NCI-H1417 (cell line): ENCODE measurements at regions not wholly inside any gene's neighbourhood (a gene's known extent, or its start where the extent isn't known, plus 50 kb on each side); places are given as distances from the start of the nearest gene placed in this dataset.
A peak's percentile ranks its signal among the peaks of the same experiment; 100 is the strongest.
"Not testable (repeated sequence)": the region's sequence is repeated elsewhere in the genome, so short reads cannot be mapped to it uniquely, and the experiment has no call there.

Experiments used
- DNase-seq, 3 experiments: peaks; one replicate each; lab custom pipeline; 2025; lab: John Stamatoyannopoulos, UW

DNA sequence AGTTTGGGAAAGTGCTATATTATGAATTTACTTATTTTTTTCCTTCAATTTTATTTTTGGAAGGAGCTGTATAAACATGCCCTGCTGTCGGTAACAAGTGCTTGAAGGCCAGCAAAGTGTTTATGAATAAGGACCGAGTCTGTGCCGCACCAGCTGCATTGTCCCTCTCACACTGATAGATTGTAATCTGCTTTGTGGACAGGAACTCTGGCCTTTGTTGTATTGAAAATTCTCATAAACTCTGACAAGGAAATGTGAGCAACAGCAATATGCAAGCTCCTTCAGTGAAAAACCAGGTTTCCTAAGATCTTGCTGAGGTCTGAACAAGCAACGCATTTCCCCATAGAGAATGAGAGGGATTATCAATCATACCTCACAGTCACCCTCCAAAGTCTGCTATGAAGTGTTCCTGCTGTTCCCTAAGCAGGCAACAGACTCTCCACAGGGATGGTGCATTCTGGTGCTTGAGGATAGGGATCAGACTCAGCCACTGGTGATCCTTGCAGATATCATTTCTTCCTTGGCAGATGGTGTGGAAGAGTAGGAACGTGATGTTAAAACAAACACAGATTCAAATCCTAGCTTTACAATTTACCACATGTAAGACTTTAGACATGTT lies 109.6 kb downstream of the KCNJ2 start:
- DNase-seq, result peak in 2 of 3 experiments; percentile 10 to 62

DNA sequence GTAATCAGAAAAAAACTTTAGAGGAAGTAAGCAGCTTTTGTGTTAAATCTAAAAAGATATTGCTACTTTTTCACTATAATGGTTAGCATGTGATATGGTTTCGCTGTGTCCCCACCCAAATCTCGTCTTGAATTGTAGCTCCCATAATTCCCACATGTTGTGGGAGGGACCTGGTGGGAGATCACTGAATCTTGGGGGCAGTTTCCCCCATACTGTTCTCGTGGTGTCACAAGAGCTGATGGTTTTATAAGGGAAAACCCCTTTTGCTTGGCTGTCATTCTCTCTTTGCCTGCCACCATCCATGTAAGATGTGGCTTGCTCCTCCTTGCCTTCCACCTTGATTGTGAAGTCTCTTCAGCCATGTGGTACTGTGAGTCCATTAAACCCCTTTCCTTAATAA lies 117.1 kb downstream of the KCNJ2 start:
- no peak for DNase-seq

DNA sequence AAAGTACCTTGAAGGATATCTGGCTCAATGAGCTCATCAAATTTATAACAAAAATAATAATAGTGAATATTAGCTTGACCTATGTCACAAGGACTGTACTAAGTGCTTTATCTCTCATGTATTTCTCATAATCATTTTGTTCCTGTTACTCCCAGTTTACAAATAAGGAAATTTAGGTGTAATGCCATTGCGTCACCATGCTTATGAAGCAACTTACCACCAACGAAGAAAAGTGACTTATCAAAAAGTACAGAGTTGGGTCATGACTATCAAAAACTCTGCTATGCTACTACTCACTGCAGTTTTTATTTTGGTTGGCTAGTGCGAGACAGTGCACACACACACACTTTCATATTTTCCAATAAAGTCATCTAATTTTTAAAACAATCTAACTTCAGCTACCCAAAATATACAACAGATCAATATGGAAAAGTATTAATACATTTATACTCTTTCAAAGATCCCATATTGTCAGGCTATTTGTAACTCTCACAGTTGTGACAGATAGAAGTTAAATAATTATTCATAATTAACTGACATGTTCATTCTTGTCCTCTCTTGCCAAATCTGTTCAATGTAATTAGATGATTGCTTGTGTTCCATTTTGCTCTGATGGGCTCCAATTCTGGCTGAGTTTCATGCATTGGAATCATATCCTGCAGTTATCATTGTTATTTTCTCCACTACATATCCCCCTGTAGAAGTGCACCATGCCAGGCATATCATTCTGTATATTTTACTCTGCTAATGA lies 119.4 kb downstream of the KCNJ2 start:
- peak in 2 of 3 experiments; percentile 4 to 55 for DNase-seq

DNA sequence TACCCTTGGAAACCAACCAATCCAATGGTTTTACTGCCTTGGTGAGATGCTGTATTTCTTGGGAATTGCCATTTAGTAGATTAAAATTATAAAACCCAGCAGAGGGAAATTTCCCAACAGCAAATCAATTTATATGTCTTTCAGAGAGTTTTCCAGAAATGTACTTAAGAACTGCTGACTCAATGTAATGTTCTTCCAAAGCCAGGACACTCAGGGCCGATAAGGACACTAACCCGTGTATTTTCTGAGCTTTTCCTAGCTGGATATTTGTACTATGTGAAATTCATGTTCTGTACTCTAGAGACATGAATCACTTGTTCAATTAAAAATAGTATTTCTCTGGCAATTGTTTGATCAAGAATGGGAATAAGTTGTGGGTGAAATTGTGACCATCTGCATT lies 121.4 kb downstream of the KCNJ2 start:
- DNase-seq, result no peak

DNA sequence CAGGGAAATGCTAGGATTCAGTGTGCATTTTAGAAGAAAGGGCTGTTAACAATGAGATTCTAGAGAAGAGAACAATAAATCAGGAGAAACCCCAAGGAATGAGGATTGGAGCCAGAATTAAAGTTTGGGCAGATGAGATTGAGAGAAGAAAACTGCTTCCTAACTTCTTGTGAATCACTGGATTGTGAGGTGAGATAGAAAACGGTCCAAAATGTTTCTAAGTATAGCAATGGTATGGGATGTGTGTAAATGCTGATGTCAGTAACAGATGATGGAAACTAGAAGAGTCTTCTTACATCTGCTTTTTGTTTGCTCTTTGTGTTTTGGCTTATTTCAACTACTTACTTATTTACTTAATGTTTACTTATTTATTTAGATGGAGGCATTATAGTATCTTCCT lies 123.0 kb downstream of the KCNJ2 start:
- no peak for DNase-seq

DNA sequence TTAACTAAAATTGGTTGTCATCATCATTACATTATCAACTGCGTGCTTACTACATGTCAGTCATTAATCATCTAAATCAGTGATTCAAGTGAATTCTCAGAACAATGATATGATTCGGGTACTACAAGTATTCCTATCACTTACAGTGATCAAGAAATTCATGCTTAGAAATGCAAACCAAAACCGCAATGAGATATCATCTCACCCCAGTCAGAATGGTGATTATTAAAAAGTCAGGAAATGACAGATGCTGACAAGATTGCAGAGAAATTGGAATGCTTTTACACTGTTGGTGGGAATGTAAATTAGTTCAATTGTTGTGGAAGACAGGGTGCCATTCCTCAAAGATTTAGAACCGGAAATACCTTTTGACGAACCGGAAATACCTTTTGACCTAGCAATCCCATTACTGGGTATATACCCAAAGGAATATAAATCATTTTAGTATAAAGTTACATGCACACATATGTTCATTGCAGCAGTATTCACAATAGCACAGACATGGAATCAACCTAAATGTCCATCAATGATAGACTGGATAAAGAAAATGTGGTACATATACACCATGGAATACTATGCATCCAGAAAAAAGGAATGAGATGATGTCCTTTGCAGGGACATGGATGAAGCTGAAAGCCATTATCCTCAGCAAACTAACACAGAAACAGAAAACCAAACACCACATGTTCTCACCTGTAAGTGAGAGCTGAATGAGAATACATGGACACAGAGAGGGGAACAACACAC lies 124.4 kb downstream of the KCNJ2 start:
- DNase-seq, result not testable (repeated sequence)

DNA sequence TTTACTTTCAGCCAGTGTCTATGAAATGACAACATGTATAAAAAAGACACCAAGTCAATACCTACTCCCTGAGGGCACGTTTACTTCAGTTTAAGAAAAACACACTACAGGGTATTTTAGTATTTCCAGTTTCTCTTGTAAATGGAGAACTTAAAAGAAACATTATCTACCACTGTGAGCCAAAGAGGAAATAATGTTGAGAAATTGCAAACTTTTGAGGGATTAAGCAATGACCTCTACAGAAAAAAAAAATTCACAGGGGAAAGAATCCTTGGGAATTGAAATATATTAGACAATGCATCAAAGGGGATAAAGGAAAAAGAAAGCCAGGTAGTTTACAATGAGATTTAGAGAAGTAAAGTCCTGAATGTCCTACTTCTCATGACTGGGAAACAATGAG lies 126.0 kb downstream of the KCNJ2 start:
- DNase-seq, result no peak

DNA sequence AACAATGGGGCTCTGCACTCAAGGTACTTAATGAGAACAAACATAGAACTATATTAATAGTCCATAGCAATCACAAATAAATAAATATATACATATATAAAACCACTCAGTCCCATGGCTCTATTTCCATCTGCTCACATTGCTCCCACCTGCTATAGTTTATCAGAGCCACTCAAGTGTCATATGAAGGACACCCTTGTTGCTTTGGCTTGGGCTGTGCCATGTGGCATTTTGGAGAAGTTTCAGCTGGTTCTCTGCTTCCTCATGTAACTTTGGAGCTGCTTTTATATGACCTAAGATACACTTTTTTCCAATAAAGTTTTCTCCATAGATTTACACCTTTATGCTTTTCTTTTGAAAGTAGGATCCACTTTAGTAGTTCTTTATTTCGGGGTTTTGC lies 126.4 kb downstream of the KCNJ2 start:
- peak in 1 of 3 experiments; percentile 29 for DNase-seq

DNA sequence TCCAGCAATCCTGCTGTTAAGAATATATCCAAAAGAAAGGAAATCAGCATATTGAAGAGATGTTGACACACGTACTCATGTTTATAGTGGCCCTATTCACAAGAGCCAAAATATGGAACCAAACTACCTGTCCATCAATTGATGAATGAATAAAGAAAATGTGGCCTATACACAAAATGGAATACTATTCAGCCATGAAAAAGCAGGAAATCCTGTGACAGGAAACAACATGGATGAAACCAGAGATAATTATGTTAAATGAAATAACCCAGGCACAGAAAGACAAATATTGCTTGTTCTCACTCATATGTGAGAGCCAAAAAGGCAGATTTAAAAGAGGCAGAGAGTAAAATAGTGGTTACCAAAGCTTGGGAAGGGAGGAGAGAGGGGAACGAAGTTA lies 127.1 kb downstream of the KCNJ2 start:
- DNase-seq, result no peak

DNA sequence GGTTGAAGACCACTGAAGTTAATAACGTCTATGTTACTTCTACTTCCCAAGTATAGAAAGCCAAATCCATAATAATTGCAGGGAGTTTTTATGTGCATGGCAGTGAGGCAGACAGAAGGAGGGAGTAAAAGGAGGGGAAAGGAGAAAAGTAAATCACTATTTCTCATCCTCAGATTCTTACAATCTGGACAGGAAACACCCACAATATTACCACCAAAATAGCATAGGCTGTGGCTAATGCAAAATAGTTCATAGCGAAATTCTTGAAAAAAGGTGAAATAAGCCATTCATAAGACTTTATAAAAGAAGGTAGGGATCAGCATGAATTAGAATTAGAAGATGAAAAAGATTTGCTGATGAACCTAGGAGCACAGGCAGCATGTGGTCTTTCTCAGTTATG lies 128.1 kb downstream of the KCNJ2 start:
- no peak for DNase-seq

DNA sequence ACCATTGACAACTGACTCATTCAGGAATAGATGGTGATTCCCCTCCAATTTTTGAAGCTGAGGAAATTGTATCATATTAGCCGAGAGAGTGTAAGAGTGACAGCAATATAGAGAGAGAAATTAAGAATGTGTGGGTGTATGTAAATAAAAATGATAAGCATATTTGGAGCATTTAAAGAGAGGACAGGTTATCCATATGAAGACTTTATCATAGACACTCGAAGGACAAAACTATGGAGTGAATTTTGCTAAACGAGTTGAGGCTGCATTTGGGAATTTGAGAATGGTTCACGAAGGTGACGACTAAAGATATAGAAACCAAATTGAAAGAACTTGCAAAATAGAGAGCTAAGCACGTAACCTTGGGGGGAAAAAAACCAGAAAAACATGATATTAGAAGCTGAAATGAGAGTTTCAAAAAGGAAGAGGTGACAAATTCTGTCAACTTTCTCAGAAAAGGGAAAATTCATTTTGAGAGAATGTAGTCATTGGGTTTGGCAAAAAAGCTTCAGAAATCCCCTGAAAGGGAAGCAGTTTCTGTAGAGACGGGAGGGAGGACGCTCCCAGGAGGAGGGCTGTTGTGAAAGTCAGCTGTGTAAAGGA lies 129.7 kb downstream of the KCNJ2 start:
- DNase-seq, result no peak

DNA sequence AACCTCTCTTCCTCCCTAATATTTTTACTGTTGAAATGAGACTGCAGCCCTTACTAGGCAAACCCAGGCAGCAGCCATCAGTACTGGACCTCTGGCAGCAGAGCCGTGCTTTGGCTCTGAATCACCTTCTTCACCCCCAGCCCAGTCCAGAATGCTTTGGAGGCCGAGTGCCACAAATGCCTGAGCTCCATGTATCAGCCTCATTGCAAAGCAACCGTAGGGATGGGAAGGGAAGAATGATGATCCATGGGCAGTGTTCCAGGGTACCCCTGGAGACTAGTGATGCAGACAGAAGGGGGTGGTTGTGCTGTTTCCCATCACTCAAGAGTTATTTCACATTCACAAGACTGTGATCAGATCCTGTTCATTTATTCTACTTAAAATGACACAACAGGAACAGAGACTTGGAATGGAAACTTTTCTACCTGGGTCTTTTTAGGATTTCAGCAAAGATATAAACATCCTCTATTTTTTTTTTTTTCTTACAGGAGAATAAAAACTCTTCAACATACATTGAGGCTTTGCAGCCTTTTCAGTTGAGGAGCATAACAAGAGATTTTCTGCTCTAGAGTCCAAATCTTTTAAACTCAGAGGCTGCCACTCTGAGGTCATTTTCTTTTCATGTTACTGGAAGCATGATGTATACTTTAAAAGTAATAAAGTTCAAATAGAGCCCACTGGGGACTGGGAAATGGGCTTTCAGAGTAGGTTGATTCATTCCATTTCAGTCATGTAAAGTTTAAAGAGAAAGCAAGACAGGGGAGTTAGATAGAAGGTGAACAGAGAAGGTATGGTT lies 138.3 kb downstream of the KCNJ2 start:
- no peak for DNase-seq

DNA sequence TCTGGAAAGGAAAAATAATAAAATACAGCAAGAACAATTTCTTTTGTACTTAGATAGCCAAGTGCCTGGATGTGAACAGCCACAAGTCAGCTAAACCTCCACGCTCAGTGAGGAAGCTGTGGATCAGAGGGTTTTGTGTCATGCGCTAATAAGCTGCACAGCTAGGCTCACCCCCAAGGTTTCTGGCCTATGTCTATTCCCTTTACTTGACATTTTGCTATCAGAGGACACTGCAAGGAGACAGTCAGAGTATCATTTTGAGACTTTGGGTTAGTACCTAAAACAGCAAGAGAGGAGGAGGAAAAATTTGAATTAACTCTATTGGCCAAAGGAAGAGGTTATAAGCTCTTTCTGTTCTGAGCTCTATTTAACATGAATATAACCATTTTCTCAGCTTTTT lies 139.3 kb downstream of the KCNJ2 start:
- DNase-seq, result no peak

DNA sequence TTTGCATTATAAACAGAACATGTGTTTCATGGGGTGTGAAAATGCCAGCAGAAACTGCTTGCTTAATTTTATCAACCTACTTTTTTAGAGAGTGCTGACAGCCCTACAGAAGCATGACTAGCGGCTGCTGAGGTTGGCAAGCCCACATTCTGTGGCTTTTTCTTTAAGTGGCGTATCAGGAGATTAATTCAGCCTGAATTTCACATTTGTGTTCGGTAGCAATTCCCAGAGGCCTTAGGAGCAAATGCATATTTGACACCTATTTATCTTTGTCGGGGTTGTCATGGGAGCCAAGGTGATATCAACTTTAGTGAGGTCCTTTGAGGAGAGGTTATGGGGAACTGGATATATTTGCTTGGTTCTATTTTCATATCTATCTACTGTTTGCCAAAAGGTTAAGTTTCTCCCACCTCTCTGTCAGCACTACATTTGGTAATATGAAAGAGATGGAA lies 140.9 kb downstream of the KCNJ2 start:
- no peak for DNase-seq

DNA sequence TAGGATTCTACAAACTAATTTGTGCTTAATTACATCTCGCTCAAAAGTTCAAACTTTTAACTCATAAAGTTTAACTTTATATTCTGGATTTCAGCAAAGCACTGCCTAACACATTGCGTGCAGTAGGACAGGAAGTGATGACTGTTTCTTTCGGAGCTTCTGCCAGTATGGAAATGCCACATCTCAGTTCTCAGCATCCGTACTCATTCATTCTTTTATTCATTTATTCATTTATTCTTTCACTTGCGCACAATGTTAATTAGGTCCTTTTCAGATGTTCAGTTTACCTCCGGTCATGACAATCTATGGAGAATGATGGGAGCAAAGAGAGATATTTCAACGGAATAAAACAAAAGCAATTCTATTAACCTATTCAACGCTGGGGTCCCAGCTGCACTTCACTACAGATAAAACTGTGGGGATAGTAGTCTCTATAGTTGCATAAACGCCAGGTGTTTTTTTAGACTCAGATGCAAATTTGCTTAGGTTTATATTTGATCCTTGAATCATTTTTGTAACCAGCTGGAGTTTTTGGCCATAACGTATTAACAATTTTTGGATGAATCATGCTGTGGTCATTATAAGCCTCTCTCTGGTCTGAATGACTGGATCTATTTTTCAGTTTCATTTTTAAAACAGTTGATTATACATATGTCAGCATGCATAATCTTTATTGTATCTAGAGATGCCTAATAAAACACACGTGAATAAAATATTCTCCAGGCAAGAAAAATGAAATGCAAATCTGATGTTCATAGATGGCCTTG lies 143.9 kb downstream of the KCNJ2 start:
- DNase-seq, result no peak

DNA sequence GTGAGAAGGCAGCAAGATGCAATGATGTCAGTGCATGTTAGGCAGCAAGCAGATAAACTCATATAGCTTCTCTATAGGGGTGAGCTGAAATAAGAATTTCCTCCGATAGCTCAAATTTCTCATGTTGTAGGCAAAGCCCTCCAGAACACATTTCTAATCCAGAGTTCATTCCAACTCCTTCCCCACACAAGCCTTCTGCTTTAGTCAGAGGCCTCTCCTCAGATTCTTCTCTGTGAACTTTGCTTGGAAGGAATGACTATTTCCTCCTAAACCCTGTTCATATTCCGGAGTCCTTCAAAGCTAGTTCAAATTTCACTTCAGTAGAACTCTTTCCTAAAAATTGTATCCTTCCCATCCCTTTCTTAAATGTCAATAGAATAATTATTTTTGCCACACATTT lies 144.8 kb downstream of the KCNJ2 start:
- DNase-seq, result no peak

DNA sequence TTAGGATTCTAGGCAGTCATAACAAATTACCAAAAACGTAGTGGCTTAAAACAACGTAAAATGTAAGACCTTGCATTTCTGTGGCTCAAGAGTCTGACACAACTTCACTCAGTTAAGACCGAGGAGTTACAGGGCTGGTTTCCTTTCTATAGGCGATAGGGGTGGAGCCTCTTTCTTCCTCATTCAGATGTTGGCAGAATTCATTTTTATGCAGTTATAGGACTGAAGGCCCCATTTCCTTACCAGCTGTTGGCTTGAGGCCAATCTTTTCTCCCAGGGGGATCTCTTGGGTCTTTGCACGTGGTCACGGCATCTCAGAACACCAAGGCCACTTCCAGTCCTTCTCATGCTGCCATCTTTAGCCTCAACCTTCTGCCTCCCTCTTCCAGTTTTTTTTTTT lies 145.2 kb downstream of the KCNJ2 start:
- no peak for DNase-seq

DNA sequence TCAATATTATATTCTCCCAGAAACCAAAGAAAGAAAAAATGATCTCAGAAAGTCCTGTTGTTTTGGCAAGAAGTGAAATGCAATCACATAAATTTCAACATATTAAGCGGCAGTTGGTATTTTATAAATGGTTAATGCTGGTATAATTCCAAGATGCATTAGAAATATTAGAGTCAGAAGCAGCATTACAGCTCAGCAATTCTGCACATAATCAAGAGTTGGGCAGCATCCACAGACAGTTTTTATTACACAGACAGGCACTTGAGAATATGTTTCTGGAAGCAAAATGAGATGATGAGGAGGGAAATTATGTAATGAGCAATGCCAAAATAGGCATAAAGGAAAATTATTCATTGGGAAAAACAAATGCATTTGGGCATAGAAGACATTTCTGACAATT lies 148.1 kb downstream of the KCNJ2 start:
- no peak for DNase-seq

DNA sequence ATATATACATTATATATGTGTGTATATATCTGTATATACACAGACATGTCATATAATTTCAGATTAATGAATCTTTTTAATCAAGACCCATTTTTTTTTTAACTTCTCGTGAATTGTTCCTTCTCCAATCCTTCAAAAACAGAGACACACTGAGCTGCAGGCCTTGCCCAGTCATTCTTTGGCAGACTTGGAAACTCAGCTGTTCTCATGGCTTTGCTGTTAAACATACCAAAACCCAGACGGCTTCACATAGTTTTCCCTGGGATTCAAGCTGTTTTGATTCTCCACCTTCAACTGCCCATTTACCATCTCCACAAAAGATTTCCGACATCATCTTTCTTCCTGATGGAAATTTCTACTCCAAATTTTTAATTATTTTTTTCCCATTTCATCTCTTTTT lies 148.7 kb downstream of the KCNJ2 start:
- DNase-seq, result no peak

DNA sequence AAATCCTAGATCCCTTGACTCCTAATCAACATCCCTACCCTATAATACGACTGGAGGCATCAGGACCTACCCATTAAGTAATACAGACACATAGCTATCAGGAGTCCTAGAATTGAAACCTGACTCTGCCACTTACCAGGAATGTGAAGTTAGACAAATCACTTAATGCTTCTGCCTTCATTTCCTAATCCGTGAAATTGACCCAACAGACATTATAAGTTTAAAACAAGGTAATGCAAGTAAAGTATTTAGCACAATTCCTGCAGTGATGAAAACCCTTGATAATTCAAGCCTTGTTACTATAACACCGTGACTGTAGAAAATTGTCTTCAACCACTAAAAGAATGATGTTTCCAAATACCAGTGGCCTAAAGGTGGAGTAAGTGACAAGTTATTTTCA lies 150.2 kb downstream of the KCNJ2 start:
- DNase-seq, result no peak
